HUES48 (cell line): ENCODE measurements at regions not wholly inside any gene's neighbourhood (a gene's known extent, or its start where the extent isn't known, plus 50 kb on each side); places are given as distances from the start of the nearest gene placed in this dataset.

Source experiments
- H3K27ac ChIP-seq: one replicate; pipeline ENCODE4 v1.7.0; 2013; ENCODE audit warnings: low read depth, low read length, inconsistent platforms
- H3K27me3 ChIP-seq: 2 replicates; pipeline ENCODE4 v1.6.1; 2013; ENCODE audit warnings: mild to moderate bottlenecking, low read length; ENCODE audit not compliant: control insufficient read depth, insufficient read depth
- H3K36me3 ChIP-seq: 2 replicates; pipeline ENCODE4 v1.6.1; 2013; ENCODE audit warnings: low read length; ENCODE audit not compliant: control insufficient read depth, insufficient read depth
- H3K4me1 ChIP-seq: 2 replicates; pipeline ENCODE4 v1.6.1; 2013; ENCODE audit warnings: mild to moderate bottlenecking, low read length; ENCODE audit not compliant: control insufficient read depth, insufficient read depth
- H3K4me3 ChIP-seq: 2 replicates; pipeline ENCODE4 v1.5.1; 2013; ENCODE audit warnings: mild to moderate bottlenecking, low read depth, low read length
- H3K9ac ChIP-seq: 2 replicates; pipeline ENCODE4 v1.6.1; 2013; ENCODE audit warnings: mild to moderate bottlenecking, low read depth, low read length, moderate library complexity
- H3K9me3 ChIP-seq: 2 replicates; pipeline ENCODE4 v1.6.1; 2013; ENCODE audit warnings: low read length; ENCODE audit not compliant: control insufficient read depth, insufficient read depth

DNA sequence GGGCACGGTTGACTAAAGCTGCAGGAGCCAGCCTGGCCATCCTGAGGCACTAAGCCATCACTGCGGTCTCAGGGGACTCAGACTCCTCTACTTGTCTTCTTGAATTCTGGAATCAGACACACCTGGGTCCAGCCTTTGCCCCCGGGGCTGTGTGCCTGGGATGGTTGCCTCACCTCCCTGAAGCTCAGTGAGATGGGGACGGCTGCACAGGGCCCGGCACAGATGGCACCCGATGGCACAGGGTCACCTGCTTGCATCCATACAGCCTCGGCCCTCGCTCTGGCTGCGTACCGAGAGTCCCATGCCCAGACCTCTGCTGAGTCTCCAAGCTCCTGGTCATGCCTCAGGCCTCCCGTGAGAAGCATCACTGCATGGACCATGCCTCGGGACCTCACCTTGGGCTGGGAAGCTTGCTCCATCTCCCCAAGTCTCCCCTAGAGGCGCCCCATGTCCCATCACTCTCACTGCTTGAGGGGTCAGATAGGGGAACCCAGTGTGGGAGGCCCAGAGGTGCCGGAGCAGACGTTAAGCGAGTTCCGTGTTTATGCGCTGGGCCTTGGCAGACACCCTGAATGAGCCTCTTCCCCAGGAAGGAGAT lies 316.3 kb downstream of the SEC14L1 start:
- Histone ChIP-seq H3K36me3 (no peaks in the 10 kb centered on the region), H3K9ac (no peak overlapping the region)

DNA sequence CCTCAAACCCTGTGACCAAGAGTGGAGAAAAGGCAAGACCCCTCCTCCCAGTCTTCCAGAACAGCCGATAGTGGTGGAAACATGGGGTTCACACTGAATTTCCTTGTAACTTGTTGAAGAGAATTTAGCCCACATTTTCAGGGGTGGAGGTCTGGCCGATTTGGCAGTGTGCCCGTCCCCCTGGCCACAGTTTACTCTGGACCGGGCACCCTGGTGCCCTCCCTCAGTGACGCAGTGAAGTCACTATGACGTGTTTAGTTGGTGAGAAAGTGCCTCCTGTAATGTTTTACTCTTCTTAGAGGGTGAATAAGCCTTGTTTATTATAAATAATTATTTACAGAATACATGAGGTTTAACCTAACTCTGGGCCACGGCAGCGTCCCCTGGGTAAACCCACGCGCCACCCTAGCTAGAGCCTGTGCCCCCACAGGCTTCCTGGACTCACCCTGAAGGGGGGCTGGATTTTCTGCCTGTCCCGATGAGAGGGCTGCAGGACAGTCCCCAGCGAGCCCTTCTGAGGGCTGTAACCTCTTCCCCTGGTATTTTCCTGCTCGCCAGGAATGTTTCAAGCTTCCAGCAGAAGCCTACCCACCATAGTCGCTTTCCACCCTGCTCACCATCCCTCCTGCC lies 316.9 kb downstream of the SEC14L1 start:
- Histone ChIP-seq H3K27me3 (no peaks in the 10 kb centered on the region), H3K9me3 (no peaks in the 10 kb centered on the region), H3K9ac (no peak overlapping the region), H3K4me3 (no peak overlapping the region), H3K36me3 (no peaks in the 10 kb centered on the region), H3K4me1 (peaks cover 28% of the 10 kb centered on the region), H3K27ac (no peak overlapping the region)

More for the DNA sequence above, 316.3 kb downstream of the SEC14L1 start:
- Histone ChIP-seq H3K4me1 (peaks cover 33% of the 10 kb centered on the region), H3K9me3 (no peaks in the 10 kb centered on the region), H3K27ac (no peak overlapping the region), H3K4me3 (no peak overlapping the region), H3K27me3 (no peaks in the 10 kb centered on the region)

DNA sequence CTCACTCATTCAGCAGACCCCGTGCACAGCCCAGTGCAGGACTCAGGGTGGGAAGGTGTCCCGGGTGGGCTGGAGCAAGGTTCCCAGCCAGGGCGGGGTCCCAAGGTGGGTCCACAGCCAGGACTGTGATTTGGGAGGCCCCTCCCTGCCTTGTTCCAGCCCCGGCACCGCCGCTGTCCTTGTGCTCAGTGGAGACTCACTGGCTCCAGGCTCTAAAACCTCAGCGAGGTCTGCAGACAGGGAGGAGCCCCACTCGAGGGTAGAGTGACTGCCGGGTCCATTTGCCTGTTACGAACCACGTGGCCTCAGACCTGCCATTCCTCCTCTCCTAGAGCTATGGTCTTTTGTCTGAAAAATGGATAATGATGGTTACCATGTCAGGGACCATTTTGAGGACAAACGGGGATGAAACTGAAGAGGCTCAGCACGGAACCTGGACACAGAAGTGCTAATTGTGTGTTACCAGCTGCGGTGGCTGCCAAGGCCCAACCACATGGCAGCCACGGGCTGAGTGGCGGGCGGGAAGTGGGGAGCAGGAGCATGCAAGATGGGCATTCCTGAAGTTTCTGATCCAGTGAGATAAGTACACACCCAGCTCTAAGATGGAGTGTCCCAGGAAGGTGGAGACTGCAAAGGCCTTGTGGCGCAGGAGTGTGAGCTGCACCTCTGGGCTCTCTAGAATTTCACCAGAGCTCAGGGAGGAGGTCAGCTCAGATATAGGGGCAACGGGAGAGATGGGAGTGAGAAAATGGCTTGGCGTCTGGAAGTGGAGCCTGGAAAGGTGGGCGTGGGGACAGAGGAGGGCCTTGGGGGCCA lies 317.6 kb downstream of the SEC14L1 start:
- H3K27ac ChIP-seq: no peak overlapping the region
- no peaks in the 10 kb centered on the region for H3K27me3 ChIP-seq
- no peak overlapping the region for H3K9ac ChIP-seq
- peaks cover 22% of the 10 kb centered on the region for H3K4me1 ChIP-seq
- no peaks in the 10 kb centered on the region for H3K9me3 ChIP-seq
- no peaks in the 10 kb centered on the region for H3K36me3 ChIP-seq
- no peak overlapping the region for H3K4me3 ChIP-seq

GRCh38 chr17:77459018-77459755 lies 318.4 kb downstream of the SEC14L1 start:
- no peaks in the 10 kb centered on the region for H3K36me3 ChIP-seq
- H3K4me3 ChIP-seq: no peak overlapping the region
- peaks cover 14% of the 10 kb centered on the region for H3K4me1 ChIP-seq
- H3K27ac ChIP-seq: no peak overlapping the region
- no peak overlapping the region for H3K9ac ChIP-seq
- H3K9me3 ChIP-seq: no peaks in the 10 kb centered on the region
- H3K27me3 ChIP-seq: no peaks in the 10 kb centered on the region

GRCh38 chr17:77460514-77461046 lies 319.8 kb downstream of the SEC14L1 start:
- H3K9ac ChIP-seq: no peak overlapping the region
- no peaks in the 10 kb centered on the region for H3K27me3 ChIP-seq
- peaks cover 21% of the 10 kb centered on the region for H3K4me1 ChIP-seq
- no peak overlapping the region for H3K27ac ChIP-seq
- H3K4me3 ChIP-seq: no peak overlapping the region
- no peaks in the 10 kb centered on the region for H3K9me3 ChIP-seq
- no peaks in the 10 kb centered on the region for H3K36me3 ChIP-seq

- peaks cover 28% of the 10 kb centered on the region for H3K4me1 ChIP-seq
- no peak overlapping the region for H3K9ac ChIP-seq
- H3K4me3 ChIP-seq: no peak overlapping the region
- peak overlapping the region; percentile 42 for H3K27ac ChIP-seq
- H3K9me3 ChIP-seq: no peaks in the 10 kb centered on the region
- no peaks in the 10 kb centered on the region for H3K27me3 ChIP-seq
- no peaks in the 10 kb centered on the region for H3K36me3 ChIP-seq
Measured at GRCh38 chr17:77461277-77462057, 320.7 kb downstream of the SEC14L1 start.

DNA sequence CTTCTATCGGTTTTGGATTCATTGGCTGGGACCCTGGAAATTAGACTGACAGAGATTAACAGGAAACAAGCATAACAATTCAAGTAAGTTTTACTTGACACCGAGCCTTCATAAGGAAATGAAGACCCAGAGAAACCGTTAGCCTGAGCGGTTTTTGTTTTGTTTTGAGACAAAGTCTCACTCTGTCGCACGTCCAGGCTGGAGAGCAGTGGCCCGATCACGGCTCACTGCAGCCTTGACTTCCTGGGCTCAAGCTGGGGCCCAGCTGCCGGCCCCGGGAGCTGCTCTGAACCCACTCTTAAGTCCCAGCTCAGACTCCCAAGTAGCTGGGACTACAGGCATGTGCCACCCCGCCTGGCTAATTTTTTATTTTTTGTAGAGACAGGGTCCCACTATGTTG lies 321.3 kb downstream of the SEC14L1 start:
- peak overlapping the region; percentile 42 for H3K27ac ChIP-seq
- H3K9me3 ChIP-seq: no peaks in the 10 kb centered on the region
- peaks cover 34% of the 10 kb centered on the region for H3K4me1 ChIP-seq
- no peaks in the 10 kb centered on the region for H3K36me3 ChIP-seq
- no peaks in the 10 kb centered on the region for H3K27me3 ChIP-seq
- H3K9ac ChIP-seq: no peak overlapping the region
- no peak overlapping the region for H3K4me3 ChIP-seq

DNA sequence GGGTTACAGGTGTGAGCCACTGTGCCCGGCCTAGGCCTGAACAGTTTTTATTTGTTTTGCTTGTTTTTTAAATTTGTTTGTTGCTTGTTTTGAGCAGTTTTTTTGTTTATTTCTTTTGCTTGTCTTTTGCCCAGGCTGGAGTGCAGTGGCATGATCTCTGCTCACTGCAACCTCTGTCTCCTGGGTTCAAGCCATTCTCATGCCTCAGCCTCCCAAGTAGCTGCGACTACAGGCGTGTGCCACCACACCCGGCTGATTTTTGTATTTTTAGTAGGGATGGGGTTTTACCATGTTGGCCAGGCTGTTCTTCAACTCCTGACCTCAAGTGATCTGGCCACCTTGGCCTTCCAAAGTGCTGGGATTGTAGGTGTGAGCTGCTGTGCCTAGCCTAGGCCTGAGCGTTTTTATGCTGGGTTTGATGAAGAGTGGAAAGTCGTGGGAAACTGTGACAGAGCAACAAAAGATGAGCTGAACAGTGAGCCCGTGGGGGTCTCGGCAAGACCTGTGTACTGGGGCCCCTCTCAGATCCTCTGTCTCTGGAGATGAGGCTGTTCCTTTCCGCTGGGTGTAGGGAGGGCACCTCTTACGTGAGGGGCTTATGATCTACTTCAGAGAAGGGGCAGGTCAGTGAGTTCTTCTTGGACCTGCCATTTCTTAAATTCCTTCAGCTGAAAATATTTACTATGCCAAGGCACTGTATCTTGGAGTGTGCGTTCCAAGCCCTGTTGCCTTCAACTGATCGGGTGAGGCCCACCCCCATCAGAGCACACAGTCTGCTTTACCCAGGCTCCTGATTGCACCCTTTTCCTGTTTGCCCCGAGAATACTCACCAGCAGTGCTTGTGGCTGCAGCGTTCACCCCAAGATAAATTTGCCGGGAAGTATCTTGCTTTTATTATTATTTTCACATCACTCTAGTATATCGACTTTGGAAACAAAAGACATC lies 322.1 kb downstream of the SEC14L1 start:
- Histone ChIP-seq H3K27ac (no peak overlapping the region), H3K9ac (no peak overlapping the region), H3K36me3 (no peaks in the 10 kb centered on the region), H3K4me3 (no peak overlapping the region), H3K27me3 (no peaks in the 10 kb centered on the region), H3K4me1 (peaks cover 39% of the 10 kb centered on the region), H3K9me3 (no peaks in the 10 kb centered on the region)

- Histone ChIP-seq H3K27me3 (no peaks in the 10 kb centered on the region), H3K4me3 (no peak overlapping the region), H3K27ac (peak overlapping the region; percentile 90), H3K36me3 (0 out of 2 replicates have a peak, but pooled peaks cover 5% of the 10 kb centered on the region), H3K4me1 (peaks cover 43% of the 10 kb centered on the region), H3K9ac (no peak overlapping the region), H3K9me3 (no peaks in the 10 kb centered on the region)
Measured at GRCh38 chr17:77464988-77465357, 324.2 kb downstream of the SEC14L1 start.
